ENCODE measurements at regions not wholly inside any gene's neighbourhood (a gene's known extent, or its start where the extent isn't known, plus 50 kb on each side); places are given as distances from the start of the nearest gene placed in this dataset.

- no peak overlapping the region for H3K4me3 ChIP-seq (ENCODE audit: low read length in 2 of 2)
- ATAC-seq (ENCODE audit: low FRiP score), result no peak
- H3K36me3 ChIP-seq (ENCODE audit: control insufficient read depth in 1 of 2, insufficient read depth in 2 of 2, low read length in 1 of 2), result no peaks in the 10 kb centered on the region
- no peak for DNase-seq
- WGBS, 2 donors, result 76 to 82% methylated on average over 7 of the region's 7 CpGs
- no peaks in the 10 kb centered on the region for H3K27me3 ChIP-seq (ENCODE audit: control insufficient read depth in 1 of 2, insufficient read depth in 2 of 2, low read length in 1 of 2)
- no peaks in the 10 kb centered on the region for H3K9me3 ChIP-seq (ENCODE audit: control insufficient read depth, low read length)
- intact Hi-C loops (cut with DNase I), result no loop called here
- peaks cover 0 to 1% of the 10 kb centered on the region in 2 donors for H3K4me1 ChIP-seq (ENCODE audit: control insufficient read depth in 1 of 2, insufficient read depth in 2 of 2, low read length in 2 of 2)
- no peak overlapping the region for H3K27ac ChIP-seq (ENCODE audit: low read depth in 1 of 2, low read length in 2 of 2)
Measured at GRCh38 chr7:136180984-136181383, 203.8 kb upstream of the MTPN start.

- peaks cover 0 to 1% of the 10 kb centered on the region in 2 donors for H3K4me1 ChIP-seq (ENCODE audit: control insufficient read depth in 1 of 2, insufficient read depth in 2 of 2, low read length in 2 of 2)
- 45 to 50% methylated on average over 5 of the region's 5 CpGs for WGBS, 2 donors
- no peak for DNase-seq
- no peak for ATAC-seq (ENCODE audit: low FRiP score)
- no peak overlapping the region for H3K27ac ChIP-seq (ENCODE audit: low read depth in 1 of 2, low read length in 2 of 2)
- H3K4me3 ChIP-seq (ENCODE audit: low read length in 2 of 2), result no peak overlapping the region
- H3K36me3 ChIP-seq (ENCODE audit: control insufficient read depth in 1 of 2, insufficient read depth in 2 of 2, low read length in 1 of 2), result no peaks in the 10 kb centered on the region
- H3K9me3 ChIP-seq (ENCODE audit: control insufficient read depth, low read length), result no peaks in the 10 kb centered on the region
- intact Hi-C loops (cut with DNase I), result no loop called here
- no peaks in the 10 kb centered on the region for H3K27me3 ChIP-seq (ENCODE audit: control insufficient read depth in 1 of 2, insufficient read depth in 2 of 2, low read length in 1 of 2)
Measured at GRCh38 chr7:136179851-136180721, 202.9 kb upstream of the MTPN start.

GRCh38 chr7:136179154-136179553 lies 202.0 kb upstream of the MTPN start:
- Histone ChIP-seq H3K27me3 (ENCODE audit: control insufficient read depth in 1 of 2, insufficient read depth in 2 of 2, low read length in 1 of 2) (no peaks in the 10 kb centered on the region), H3K9me3 (ENCODE audit: control insufficient read depth, low read length) (no peaks in the 10 kb centered on the region), H3K27ac (ENCODE audit: low read depth in 1 of 2, low read length in 2 of 2) (no peak overlapping the region), H3K36me3 (ENCODE audit: control insufficient read depth in 1 of 2, insufficient read depth in 2 of 2, low read length in 1 of 2) (no peaks in the 10 kb centered on the region), H3K4me3 (ENCODE audit: low read length in 2 of 2) (no peak overlapping the region), H3K4me1 (ENCODE audit: control insufficient read depth in 1 of 2, insufficient read depth in 2 of 2, low read length in 2 of 2) (peaks cover 0 to 1% of the 10 kb centered on the region in 2 donors)
- ATAC-seq (ENCODE audit: low FRiP score) (no peak), DNase-seq (no peak)
- intact Hi-C loops (cut with DNase I), result no loop called here
- 45 to 53% methylated on average over 5 of the region's 5 CpGs for WGBS, 2 donors

GRCh38 chr7:136174477-136175125 lies 197.4 kb upstream of the MTPN start:
- ATAC-seq (ENCODE audit: low FRiP score) (no peak), DNase-seq (no peak)
- H3K4me1 ChIP-seq (ENCODE audit: control insufficient read depth in 1 of 2, insufficient read depth in 2 of 2, low read length in 2 of 2), result peaks cover 0 to under 1% of the 10 kb centered on the region in 2 donors
- intact Hi-C loops (cut with DNase I), result no loop called here
- H3K27ac ChIP-seq (ENCODE audit: low read depth in 1 of 2, low read length in 2 of 2), result no peak overlapping the region
- no peak overlapping the region for H3K4me3 ChIP-seq (ENCODE audit: low read length in 2 of 2)
- H3K27me3 ChIP-seq (ENCODE audit: control insufficient read depth in 1 of 2, insufficient read depth in 2 of 2, low read length in 1 of 2), result no peaks in the 10 kb centered on the region
- H3K9me3 ChIP-seq (ENCODE audit: control insufficient read depth, low read length), result no peaks in the 10 kb centered on the region
- 48 to 55% methylated on average over 5 of the region's 5 CpGs for WGBS, 2 donors
- H3K36me3 ChIP-seq (ENCODE audit: control insufficient read depth in 1 of 2, insufficient read depth in 2 of 2, low read length in 1 of 2), result no peaks in the 10 kb centered on the region

GRCh38 chr7:136173874-136174273 lies 196.7 kb upstream of the MTPN start:
- H3K27me3 ChIP-seq (ENCODE audit: control insufficient read depth in 1 of 2, insufficient read depth in 2 of 2, low read length in 1 of 2), result no peaks in the 10 kb centered on the region
- no peaks in the 10 kb centered on the region for H3K36me3 ChIP-seq (ENCODE audit: control insufficient read depth in 1 of 2, insufficient read depth in 2 of 2, low read length in 1 of 2)
- H3K4me3 ChIP-seq (ENCODE audit: low read length in 2 of 2), result no peak overlapping the region
- intact Hi-C loops (cut with DNase I), result no loop called here
- WGBS, 2 donors, result 65 to 72% methylated on average over 5 of the region's 5 CpGs
- DNase-seq (no peak), ATAC-seq (ENCODE audit: low FRiP score) (no peak)
- no peaks in the 10 kb centered on the region for H3K9me3 ChIP-seq (ENCODE audit: control insufficient read depth, low read length)
- H3K4me1 ChIP-seq (ENCODE audit: control insufficient read depth in 1 of 2, insufficient read depth in 2 of 2, low read length in 2 of 2), result no peaks in the 10 kb centered on the region
- no peak overlapping the region for H3K27ac ChIP-seq (ENCODE audit: low read depth in 1 of 2, low read length in 2 of 2)

- intact Hi-C loops (cut with DNase I), result no loop called here
Measured at GRCh38 chr7:136171233-136171632, 194.1 kb upstream of the MTPN start.

GRCh38 chr7:136168821-136169220 lies 191.7 kb upstream of the MTPN start:
- Histone ChIP-seq H3K36me3 (ENCODE audit: control insufficient read depth in 1 of 2, insufficient read depth in 2 of 2, low read length in 1 of 2) (no peaks in the 10 kb centered on the region), H3K4me1 (ENCODE audit: control insufficient read depth in 1 of 2, insufficient read depth in 2 of 2, low read length in 2 of 2) (no peaks in the 10 kb centered on the region), H3K27ac (ENCODE audit: low read depth in 1 of 2, low read length in 2 of 2) (no peak overlapping the region), H3K4me3 (ENCODE audit: low read length in 2 of 2) (no peak overlapping the region), H3K27me3 (ENCODE audit: control insufficient read depth in 1 of 2, insufficient read depth in 2 of 2, low read length in 1 of 2) (no peaks in the 10 kb centered on the region), H3K9me3 (ENCODE audit: control insufficient read depth, low read length) (no peaks in the 10 kb centered on the region)
- 41 to 58% methylated on average over 2 of the region's 2 CpGs for WGBS, 2 donors
- intact Hi-C loops (cut with DNase I), result no loop called here
- DNase-seq (no peak), ATAC-seq (ENCODE audit: low FRiP score) (no peak)

More at GRCh38 chr7:136171233-136171632, 194.1 kb upstream of the MTPN start:
- no peaks in the 10 kb centered on the region for H3K27me3 ChIP-seq (ENCODE audit: control insufficient read depth in 1 of 2, insufficient read depth in 2 of 2, low read length in 1 of 2)
- H3K4me1 ChIP-seq (ENCODE audit: control insufficient read depth in 1 of 2, insufficient read depth in 2 of 2, low read length in 2 of 2), result no peaks in the 10 kb centered on the region
- DNase-seq (no peak), ATAC-seq (ENCODE audit: low FRiP score) (no peak)
- H3K4me3 ChIP-seq (ENCODE audit: low read length in 2 of 2), result no peak overlapping the region
- H3K9me3 ChIP-seq (ENCODE audit: control insufficient read depth, low read length), result no peaks in the 10 kb centered on the region
- H3K27ac ChIP-seq (ENCODE audit: low read depth in 1 of 2, low read length in 2 of 2), result no peak overlapping the region
- H3K36me3 ChIP-seq (ENCODE audit: control insufficient read depth in 1 of 2, insufficient read depth in 2 of 2, low read length in 1 of 2), result no peaks in the 10 kb centered on the region

- 40 to 44% methylated on average over 4 of the region's 4 CpGs for WGBS, 2 donors
- Histone ChIP-seq H3K27me3 (ENCODE audit: control insufficient read depth in 1 of 2, insufficient read depth in 2 of 2, low read length in 1 of 2) (no peaks in the 10 kb centered on the region), H3K9me3 (ENCODE audit: control insufficient read depth, low read length) (no peaks in the 10 kb centered on the region), H3K4me3 (ENCODE audit: low read length in 2 of 2) (no peak overlapping the region), H3K4me1 (ENCODE audit: control insufficient read depth in 1 of 2, insufficient read depth in 2 of 2, low read length in 2 of 2) (no peaks in the 10 kb centered on the region), H3K36me3 (ENCODE audit: control insufficient read depth in 1 of 2, insufficient read depth in 2 of 2, low read length in 1 of 2) (no peaks in the 10 kb centered on the region), H3K27ac (ENCODE audit: low read depth in 1 of 2, low read length in 2 of 2) (no peak overlapping the region)
- intact Hi-C loops (cut with DNase I), result no loop called here
- DNase-seq (no peak), ATAC-seq (ENCODE audit: low FRiP score) (no peak)
Measured at GRCh38 chr7:136167991-136168390, 190.8 kb upstream of the MTPN start.

- 22 to 35% methylated on average over 1 of the region's 1 CpG for WGBS, 2 donors
- Histone ChIP-seq H3K36me3 (ENCODE audit: control insufficient read depth in 1 of 2, insufficient read depth in 2 of 2, low read length in 1 of 2) (no peaks in the 10 kb centered on the region), H3K27me3 (ENCODE audit: control insufficient read depth in 1 of 2, insufficient read depth in 2 of 2, low read length in 1 of 2) (no peaks in the 10 kb centered on the region), H3K9me3 (ENCODE audit: control insufficient read depth, low read length) (no peaks in the 10 kb centered on the region), H3K4me3 (ENCODE audit: low read length in 2 of 2) (no peak overlapping the region), H3K27ac (ENCODE audit: low read depth in 1 of 2, low read length in 2 of 2) (no peak overlapping the region), H3K4me1 (ENCODE audit: control insufficient read depth in 1 of 2, insufficient read depth in 2 of 2, low read length in 2 of 2) (no peaks in the 10 kb centered on the region)
- DNase-seq (no peak), ATAC-seq (ENCODE audit: low FRiP score) (no peak)
- intact Hi-C loops (cut with DNase I), result no loop called here
Measured at GRCh38 chr7:136166521-136166920, 189.4 kb upstream of the MTPN start.

All from aorta (tissue), 5 donors.